Mucosa of descending colon (tissue), 3 donors: ENCODE measurements at regions not wholly inside any gene's neighbourhood (a gene's known extent, or its start where the extent isn't known, plus 50 kb on each side); places are given as distances from the start of the nearest gene placed in this dataset.

Experiments used
- ATAC-seq: fragments of 200-7000 bp; cut with Tn5 transposase; one replicate; pipeline ENCODE4 v1.9.1; 2020; ENCODE audit warnings: mild to moderate bottlenecking, moderate library complexity
- DNase-seq, 3 donors: peaks; one replicate each; pipeline ENCODE4 v3.0.0-alpha.2; 2020
- H3K36me3 ChIP-seq: fragments of 200-600 bp; one replicate; pipeline ENCODE4 v1.8.0; 2021; ENCODE audit warnings: low read depth, mild to moderate bottlenecking
- H3K4me1 ChIP-seq: fragments of 200-600 bp; one replicate; pipeline ENCODE4 v1.8.0; 2021; ENCODE audit warnings: low read depth, mild to moderate bottlenecking
- H3K4me3 ChIP-seq: fragments of 200-600 bp; one replicate; pipeline ENCODE4 v1.8.0; 2021; ENCODE audit warnings: mild to moderate bottlenecking
- H3K9me3 ChIP-seq: fragments of 200-600 bp; one replicate; pipeline ENCODE4 v1.8.0; 2021; ENCODE audit warnings: mild to moderate bottlenecking
- intact Hi-C, 2 donors: fragments of 100-400 bp; cut with DNase I in 1 of 2; cut with micrococcal nuclease in 1 of 2; formaldehyde crosslinking; loops; one replicate each; pipeline versions ENCODE4 v1.11.0 to v1.11.1; 2022; cut with DNase I, micrococcal nuclease
- TF ChIP-seq, protein P1 (sequence below): fragments of 200-600 bp; IDR thresholded peaks from one replicate; pipeline ENCODE4 v1.8.0; 2022; ENCODE audit warnings: antibody characterized with exemption, mild to moderate bottlenecking
- donor health status: DM: no; HTN: no; CAD: no; lungs with moderate emphysema.
- donor health status: DM: no; HTN: no; CAD: no.
- donor health status: DM: no; HTN: yes; CAD: no.

- no peak for DNase-seq
- Histone ChIP-seq H3K36me3 (no peaks in the 10 kb centered on the region), H3K4me1 (no peaks in the 10 kb centered on the region), H3K4me3 (no peak overlapping the region), H3K9me3 (peaks cover under 1% of the 10 kb centered on the region)
- TF ChIP-seq, protein P1, sequence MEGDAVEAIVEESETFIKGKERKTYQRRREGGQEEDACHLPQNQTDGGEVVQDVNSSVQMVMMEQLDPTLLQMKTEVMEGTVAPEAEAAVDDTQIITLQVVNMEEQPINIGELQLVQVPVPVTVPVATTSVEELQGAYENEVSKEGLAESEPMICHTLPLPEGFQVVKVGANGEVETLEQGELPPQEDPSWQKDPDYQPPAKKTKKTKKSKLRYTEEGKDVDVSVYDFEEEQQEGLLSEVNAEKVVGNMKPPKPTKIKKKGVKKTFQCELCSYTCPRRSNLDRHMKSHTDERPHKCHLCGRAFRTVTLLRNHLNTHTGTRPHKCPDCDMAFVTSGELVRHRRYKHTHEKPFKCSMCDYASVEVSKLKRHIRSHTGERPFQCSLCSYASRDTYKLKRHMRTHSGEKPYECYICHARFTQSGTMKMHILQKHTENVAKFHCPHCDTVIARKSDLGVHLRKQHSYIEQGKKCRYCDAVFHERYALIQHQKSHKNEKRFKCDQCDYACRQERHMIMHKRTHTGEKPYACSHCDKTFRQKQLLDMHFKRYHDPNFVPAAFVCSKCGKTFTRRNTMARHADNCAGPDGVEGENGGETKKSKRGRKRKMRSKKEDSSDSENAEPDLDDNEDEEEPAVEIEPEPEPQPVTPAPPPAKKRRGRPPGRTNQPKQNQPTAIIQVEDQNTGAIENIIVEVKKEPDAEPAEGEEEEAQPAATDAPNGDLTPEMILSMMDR, result no peak
- no peak for ATAC-seq
- intact Hi-C loops, result no loop called here
These were observed 1583.5 kb downstream of the PCDH18 start for GRCh38 chr4:135948797-135949196.

DNA sequence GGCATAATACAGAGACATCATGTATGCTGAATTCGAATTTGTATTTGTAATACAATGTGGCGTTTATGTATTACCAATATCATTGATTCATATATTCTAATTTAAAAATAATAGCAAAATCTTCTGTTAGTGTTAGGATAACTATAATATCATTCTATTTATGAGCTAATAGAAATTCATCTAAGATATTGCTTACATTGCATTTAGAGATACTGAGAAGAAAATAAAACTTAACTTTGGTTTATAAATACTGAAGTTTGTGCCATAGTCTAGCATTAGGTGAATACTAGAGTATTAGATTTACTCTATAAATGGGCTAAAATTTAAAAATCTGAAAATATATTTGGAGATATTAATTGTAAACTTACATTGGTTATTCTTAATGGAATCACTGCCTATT lies 1590.6 kb downstream of the PCDH18 start:
- intact Hi-C loops, result no loop called here
- Histone ChIP-seq H3K4me3 (no peak overlapping the region), H3K9me3 (no peaks in the 10 kb centered on the region), H3K4me1 (no peaks in the 10 kb centered on the region), H3K36me3 (no peaks in the 10 kb centered on the region)
- TF ChIP-seq, protein P1, result no peak
- ATAC-seq (no peak), DNase-seq (no peak)

DNA sequence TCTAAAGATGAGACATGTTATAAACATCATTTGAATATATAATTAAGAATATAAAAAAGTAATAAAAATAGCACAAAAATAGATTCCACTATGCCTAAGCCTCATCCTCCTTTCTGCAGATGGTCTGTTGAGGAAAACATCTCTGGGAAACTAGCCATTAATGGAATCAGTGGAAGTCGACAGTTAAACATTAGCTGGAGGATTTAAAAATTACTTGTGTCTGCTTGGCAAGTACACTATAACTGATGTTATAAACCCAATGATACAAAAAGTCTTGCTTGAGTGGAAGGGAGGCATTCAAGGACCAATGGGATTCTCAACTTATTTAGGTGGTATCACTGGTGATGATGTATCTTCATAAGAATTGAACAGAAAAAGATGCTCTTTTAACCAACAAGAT lies 1598.3 kb downstream of the PCDH18 start:
- Histone ChIP-seq H3K4me3 (no peak overlapping the region), H3K4me1 (no peaks in the 10 kb centered on the region), H3K36me3 (no peaks in the 10 kb centered on the region), H3K9me3 (no peaks in the 10 kb centered on the region)
- intact Hi-C loops, result no loop called here
- no peak for ATAC-seq
- TF ChIP-seq, protein P1, result no peak
- no peak for DNase-seq

GRCh38 chr4:135927651-135928050 lies 1604.6 kb downstream of the PCDH18 start:
- Histone ChIP-seq H3K9me3 (no peaks in the 10 kb centered on the region), H3K36me3 (no peaks in the 10 kb centered on the region), H3K4me3 (no peak overlapping the region), H3K4me1 (no peaks in the 10 kb centered on the region)
- TF ChIP-seq, protein P1, result no peak
- intact Hi-C loops, result no loop called here
- DNase-seq (no peak), ATAC-seq (no peak)

DNA sequence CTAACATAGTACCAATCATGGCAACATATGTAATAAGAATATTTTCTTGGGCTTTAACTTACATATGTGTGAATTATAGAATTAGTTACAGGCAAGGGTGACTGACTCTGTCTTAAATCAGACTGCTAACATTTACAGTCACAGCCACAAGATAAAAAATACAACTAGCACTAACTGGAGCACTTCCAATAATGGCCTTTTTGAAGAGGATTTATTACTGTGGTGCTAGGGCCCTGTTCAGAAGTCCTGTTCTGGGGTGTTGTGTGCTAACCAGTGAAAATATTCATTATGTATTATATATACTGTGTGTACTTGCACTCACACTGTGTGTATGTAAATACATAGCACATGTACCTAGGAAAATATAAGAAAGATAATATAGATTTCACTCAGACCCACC lies 1611.2 kb downstream of the PCDH18 start:
- intact Hi-C loops, result no loop called here
- TF ChIP-seq, protein P1, result no peak
- Histone ChIP-seq H3K9me3 (no peaks in the 10 kb centered on the region), H3K36me3 (no peaks in the 10 kb centered on the region), H3K4me3 (no peak overlapping the region), H3K4me1 (no peaks in the 10 kb centered on the region)
- ATAC-seq, result no peak
- no peak for DNase-seq

DNA sequence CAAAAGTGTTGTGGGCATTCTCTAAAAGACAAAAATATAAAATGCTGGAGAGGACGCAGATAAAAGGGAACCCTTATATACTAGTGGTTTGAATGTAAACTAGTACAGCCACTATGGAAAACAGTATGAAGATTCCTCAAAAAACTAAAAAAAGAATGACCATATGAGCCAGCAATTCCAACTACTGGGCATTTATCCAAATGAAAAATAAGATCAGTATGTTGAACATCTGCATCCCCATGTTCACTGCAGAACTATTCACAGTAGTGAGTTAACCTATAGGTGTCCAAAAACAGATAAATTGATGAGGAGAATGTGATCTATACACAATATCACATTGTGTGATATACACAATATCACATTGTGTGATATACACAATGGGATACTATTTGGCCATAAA lies 1615.3 kb downstream of the PCDH18 start:
- no peak for DNase-seq
- no peaks in the 10 kb centered on the region for H3K36me3 ChIP-seq
- H3K4me3 ChIP-seq, result no peak overlapping the region
- H3K4me1 ChIP-seq, result no peaks in the 10 kb centered on the region
- TF ChIP-seq, protein P1, result no peak
- intact Hi-C loops, result no loop called here
- no peak for ATAC-seq
- no peaks in the 10 kb centered on the region for H3K9me3 ChIP-seq
